Stimulated activated CD8-positive, alpha-beta memory T cell treated with anti-CD3 and anti-CD28 coated beads, Interleukin-4, amount 100 ng/mL, for 4 hours (primary cell): ENCODE measurements at regions not wholly inside any gene's neighbourhood (a gene's known extent, or its start where the extent isn't known, plus 50 kb on each side); places are given as distances from the start of the nearest gene placed in this dataset.
"Not testable (repeated sequence)": the region's sequence is repeated elsewhere in the genome, so short reads cannot be mapped to it uniquely, and the experiment has no call there.

Experiments used
- DNase-seq, 2 donors: peaks; one replicate each; pipeline ENCODE4 v3.0.0-alpha.2; 2020; ENCODE audit warnings: low read depth in 2 of 2, low spot score in 1 of 2

- no peak for DNase-seq
These were observed 108.4 kb upstream of the ATXN3L start for GRCh38 chrX:13428053-13428786.

GRCh38 chrX:13427441-13428052 lies 107.7 kb upstream of the ATXN3L start:
- DNase-seq: no peak

DNA sequence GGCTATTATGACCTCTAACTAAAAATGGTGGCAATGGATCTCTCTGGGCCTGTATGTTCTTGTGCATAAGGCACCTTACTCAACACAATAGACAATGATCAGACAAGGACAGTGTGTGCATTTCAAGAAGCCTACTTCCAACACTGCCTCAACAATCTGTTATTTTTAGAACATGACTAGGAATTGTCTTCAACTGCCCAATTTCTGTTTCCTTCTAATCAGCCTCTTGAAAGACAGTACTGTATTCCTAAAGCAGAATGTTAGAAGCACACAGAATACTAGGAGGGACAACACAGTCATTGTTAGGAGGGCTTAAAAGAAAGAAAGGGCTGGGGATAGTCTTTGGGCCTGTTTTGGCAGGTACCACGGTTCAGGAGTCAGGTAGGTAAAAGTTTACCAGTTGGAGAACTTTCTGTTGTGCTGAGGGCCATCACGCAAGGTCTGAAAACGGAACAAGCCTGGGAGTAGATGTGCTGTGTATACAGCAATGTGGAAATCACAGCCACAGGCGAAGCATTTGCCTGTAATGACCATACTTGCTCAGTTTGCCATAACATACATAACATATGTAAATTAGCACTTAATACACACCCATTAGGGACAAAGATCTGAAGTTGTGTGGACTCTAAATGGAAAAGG lies 100.8 kb upstream of the ATXN3L start:
- no peak for DNase-seq

DNA sequence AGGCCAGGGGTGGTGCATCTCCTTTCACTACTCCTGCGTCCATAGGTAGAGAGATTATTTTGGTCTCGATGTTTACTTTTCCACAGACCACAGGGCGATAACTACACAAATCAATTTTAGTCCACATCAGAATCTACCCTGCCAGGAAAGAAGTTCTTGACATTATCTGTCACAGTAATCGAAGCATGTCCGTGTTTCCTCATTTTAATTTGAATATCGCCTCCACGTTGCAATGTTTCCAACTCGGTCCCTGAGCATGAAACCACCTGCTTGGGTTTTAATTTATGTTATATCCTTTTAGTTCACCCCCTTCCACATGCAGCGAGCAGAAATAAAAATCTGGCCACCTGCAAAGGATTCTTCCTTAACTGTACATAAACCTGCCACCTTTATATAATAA lies 100.1 kb upstream of the ATXN3L start:
- no peak for DNase-seq

- DNase-seq: no peak
These were observed 99.4 kb upstream of the ATXN3L start for GRCh38 chrX:13419276-13419675.

DNA sequence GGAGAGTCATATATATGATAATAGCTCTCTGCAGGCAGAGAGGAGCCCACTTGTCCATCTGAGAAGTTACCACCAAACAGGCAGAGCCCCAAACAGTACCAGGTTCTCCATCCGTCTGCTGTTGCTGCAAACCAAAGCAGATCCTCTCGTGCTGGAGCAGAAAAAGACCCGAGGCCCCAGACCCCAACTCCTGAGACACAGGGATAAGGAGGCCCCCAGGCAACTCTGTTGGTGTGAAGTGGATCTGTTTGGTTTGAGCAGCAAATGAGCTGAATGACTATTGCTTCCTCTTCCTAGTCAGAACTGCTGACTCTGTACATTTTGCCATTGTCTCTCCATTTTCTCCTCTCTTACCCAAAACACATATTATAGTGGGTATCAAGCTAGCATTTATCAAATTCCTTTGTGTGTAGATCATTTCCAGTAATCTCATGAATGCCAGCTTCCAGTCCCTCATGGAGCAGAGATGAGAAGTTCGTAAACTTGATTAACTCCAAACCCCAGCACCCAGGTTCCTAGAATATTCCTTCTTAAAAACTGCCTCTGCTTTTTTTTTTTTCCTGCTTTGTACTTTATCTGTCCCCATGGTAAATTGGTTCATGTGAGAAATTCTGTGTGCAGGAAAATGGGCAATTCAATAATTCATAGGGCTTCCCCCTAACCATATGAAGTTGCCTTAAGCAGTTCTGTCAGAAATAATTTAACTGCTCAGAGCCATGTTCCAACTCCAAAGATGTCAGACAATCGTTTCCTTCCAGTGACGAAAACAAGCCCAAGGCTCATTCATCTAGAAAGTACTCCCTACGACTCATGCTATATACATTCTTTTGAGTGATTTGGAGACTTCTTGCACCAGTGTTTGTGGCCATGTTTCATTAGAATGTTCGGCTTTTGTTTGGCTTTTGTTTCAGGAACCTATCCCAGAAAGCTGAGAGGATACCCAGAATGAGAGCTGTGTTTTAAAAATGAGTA lies 98.6 kb upstream of the ATXN3L start:
- no peak for DNase-seq

DNA sequence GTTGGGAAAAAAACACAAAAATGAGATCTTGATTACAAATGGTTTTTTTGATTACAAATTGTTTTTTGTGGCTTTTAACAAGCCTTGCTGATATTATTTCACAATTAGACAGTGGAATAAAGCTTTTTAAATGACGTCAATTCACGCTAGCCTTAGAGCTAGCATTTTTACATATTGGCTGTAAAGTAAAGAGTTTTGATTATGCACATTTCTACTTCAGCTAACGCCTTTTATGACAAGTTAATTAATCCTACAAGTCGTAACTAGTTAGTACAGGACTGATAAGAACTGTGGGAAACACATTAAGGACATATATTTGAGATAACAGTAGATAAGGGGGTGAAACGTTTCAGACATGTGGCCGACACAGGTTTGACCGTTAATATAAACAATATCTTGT lies 95.7 kb upstream of the ATXN3L start:
- no peak for DNase-seq

DNA sequence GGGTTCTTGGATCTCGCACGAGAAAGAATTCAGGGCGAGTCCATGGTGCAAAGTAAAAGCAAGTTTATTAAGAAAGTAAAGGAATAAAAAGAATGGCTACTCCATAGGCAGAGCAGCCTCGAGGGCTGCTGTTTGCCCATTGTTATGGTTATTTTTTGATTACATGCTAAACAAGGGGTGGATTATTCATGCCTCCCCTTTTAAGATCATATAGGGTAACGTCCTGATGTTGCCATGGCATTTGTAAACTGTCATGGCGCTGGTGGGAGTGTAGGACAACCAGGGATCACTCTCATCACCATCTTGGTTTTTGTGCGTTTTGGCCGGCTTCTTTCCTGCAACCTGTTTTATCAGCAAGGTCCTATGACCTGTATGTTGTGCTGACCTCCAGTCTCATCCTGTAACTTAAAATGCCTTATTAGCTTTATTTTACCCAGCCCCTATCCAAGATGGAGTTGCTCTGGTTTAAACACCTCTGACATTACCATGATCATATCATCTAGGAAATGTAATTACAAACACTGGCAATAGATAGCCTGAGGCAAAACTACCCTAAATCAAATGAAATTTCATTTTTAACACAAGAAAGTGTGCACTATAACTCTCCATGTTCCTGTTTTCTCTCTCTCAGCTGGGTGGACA lies 94.3 kb upstream of the ATXN3L start:
- DNase-seq: no peak

DNA sequence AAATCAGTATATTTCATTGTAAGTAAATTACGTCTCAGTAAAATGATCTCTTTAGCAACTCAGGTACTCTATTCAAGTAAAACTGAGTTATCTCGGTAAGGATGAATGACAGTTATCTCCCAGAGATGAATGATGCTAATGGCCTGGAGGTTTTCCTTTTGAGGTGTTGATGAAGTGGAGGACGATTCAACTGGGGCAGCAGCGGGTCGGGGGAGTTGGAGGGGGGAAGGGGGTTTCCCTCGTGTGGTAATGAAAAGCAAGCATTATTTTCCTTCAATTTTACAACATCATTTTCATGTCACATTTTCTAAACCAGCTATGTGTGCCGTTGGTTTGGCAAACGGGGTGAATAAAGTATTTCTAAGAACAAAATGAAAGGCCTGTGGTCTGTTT lies 92.4 kb upstream of the ATXN3L start:
- no peak for DNase-seq

GRCh38 chrX:13411496-13412207 lies 91.8 kb upstream of the ATXN3L start:
- no peak for DNase-seq

DNA sequence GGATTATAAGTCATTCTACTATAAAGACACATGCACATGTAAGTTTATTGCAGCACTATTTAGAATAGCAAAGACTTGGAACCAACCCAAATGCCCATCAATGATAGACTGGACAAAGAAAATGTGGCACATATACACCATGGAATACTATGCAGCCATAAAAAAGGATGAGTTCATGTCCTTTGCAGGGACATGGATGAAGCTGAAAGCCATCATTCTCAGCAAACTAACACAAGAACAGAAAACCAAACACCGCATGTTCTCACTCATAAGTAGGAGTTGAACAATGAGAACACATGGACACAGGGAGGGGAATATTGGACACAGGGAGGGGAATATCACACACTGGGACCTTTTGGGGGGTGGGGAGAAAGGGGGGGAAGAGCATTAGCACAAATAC lies 88.7 kb upstream of the ATXN3L start:
- not testable (repeated sequence) for DNase-seq

- DNase-seq: not testable (repeated sequence)
These were observed 84.9 kb upstream of the ATXN3L start for GRCh38 chrX:13404777-13405176.

- DNase-seq: no peak
These were observed 84.5 kb upstream of the ATXN3L start for GRCh38 chrX:13404364-13404763.

- DNase-seq: no peak
These were observed 81.9 kb upstream of the ATXN3L start for GRCh38 chrX:13401724-13402123.

DNA sequence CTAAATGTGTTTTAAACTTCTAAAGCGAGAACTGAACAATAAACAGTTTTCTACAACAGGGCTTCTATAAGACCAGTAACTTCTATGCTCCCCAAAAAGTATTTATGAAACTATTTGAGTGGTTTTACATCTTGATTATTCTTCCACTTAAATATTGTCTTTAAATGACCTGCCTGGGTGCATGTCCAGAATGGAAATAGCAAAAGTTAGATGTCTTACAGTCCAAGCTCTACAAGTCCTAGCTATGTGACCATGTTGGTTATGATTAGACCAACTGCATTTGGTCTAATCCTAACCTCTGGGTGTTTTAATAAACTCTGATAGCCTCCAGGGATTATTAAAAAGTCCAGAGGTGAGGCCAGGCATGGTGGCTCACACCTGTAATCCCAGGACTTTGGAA lies 79.0 kb upstream of the ATXN3L start:
- DNase-seq: no peak

- DNase-seq: no peak
These were observed 78.3 kb upstream of the ATXN3L start for GRCh38 chrX:13397878-13398818.

DNA sequence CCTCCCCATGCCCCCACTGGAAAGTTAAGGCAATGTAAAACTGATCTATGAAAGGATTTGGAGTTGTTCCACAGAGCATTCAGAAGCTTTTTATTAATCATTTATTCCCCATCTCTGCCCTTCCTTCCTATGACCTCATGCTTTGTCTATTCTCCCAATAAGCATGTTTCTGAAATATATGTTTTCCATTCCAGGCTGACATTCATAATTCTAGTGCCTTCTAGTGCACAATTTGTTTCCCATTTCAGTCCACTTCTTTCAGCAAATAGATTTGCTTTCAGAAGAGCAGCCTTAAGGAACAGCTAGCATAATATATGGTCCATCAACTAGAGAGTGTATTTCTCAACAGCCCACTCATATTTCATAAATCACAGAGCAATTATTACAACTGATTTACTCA lies 77.1 kb upstream of the ATXN3L start:
- no peak for DNase-seq

DNA sequence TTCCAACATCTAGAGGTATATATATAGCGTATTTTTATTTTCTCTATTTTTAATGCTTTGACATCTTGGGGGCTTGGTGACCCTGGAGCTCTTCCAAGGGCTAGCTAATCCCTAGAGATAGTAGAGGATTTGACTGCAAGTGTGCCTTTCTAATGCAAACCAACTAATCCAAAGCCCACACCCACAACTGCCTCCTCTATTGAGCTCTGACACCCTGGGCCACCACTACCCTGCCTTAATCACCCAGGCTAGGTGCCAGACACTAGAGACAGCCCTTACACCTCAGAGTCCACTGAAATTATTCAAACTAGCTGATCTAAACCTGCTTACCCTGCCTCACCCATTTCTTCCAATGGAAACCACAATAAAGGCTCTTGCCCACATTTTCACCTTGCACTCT lies 69.6 kb upstream of the ATXN3L start:
- no peak for DNase-seq
